GM12878 (cell line): ENCODE measurements at regions not wholly inside any gene's neighbourhood (a gene's known extent, or its start where the extent isn't known, plus 50 kb on each side); places are given as distances from the start of the nearest gene placed in this dataset.

Experiments used
- ATAC-seq: fragments of 200-7000 bp; cut with Tn5 transposase; 3 replicates; pipeline ENCODE4 v1.9.1; 2020; ENCODE audit warnings: mild to moderate bottlenecking, moderate library complexity
- BruUV-seq: library from RNA; stranded (reverse); fragments of 400-500 nt; replicated peaks from 2 replicates; lab custom pipeline; 2021; lab: Mats Ljungman, UMichigan
- CTCF ChIA-PET: fragments of 300-600 bp; sonication (Branson Sonifier 250); formaldehyde crosslinking; extraction: SDS; loops from one replicate; lab custom pipeline; 2021; ENCODE audit warnings: inconsistent platforms; lab: Yijun Ruan, JAX
- POLR2A ChIA-PET: fragments of 350-600 bp; formaldehyde crosslinking; extraction: SDS; loops from one replicate; lab custom pipeline; 2021; ENCODE audit warnings: inconsistent platforms; lab: Charles Lee
- RAD21 ChIA-PET: fragments of 300-600 bp; sonication (Branson Sonifier 250); formaldehyde crosslinking; loops from one replicate; lab custom pipeline; 2023; ENCODE audit warnings: antibody characterized with exemption; ENCODE audit not compliant: unreplicated experiment; lab: Charles Lee
- SMC1A ChIA-PET: fragments of 300-600 bp; sonication (Branson Sonifier 250); formaldehyde crosslinking; loops from one replicate; lab custom pipeline; 2023; ENCODE audit not compliant: unreplicated experiment, uncharacterized antibody; lab: Charles Lee
- DNase-seq: peaks from one replicate; pipeline ENCODE4 v3.0.0-alpha.2; 2011; ENCODE audit warnings: low read depth, low spot score
- FAIRE-seq: peaks from 3 replicates; lab custom pipeline; 2011; peaks lifted over from hg19 to GRCh38; lab: Jason Lieb, UNC
- H2AFZ ChIP-seq: 2 replicates; pipeline ENCODE4 v1.6.0; 2011; ENCODE audit warnings: low read depth, low read length, control low read depth; ENCODE audit not compliant: control insufficient read depth
- H3K27ac ChIP-seq: 2 replicates; pipeline ENCODE4 v1.5.1; 2011; ENCODE audit warnings: control low read depth; ENCODE audit not compliant: control insufficient read depth, insufficient read depth
- H3K27me3 ChIP-seq, 2 experiments: replicated peaks in 1 of 2; 2 replicates each; pipeline versions ENCODE4 v1.6.0 to v1.6.1; 2011; ENCODE audit warnings: low read length in 1 of 2; ENCODE audit not compliant: control insufficient read depth in 2 of 2, insufficient read depth in 2 of 2
- H3K36me3 ChIP-seq, 2 experiments: 2 replicates each; pipeline ENCODE4 v1.5.1; 2011; ENCODE audit warnings: low read length in 1 of 2; ENCODE audit not compliant: control insufficient read depth in 2 of 2, insufficient read depth in 2 of 2
- H3K4me1 ChIP-seq: 2 replicates; pipeline ENCODE4 v1.6.1; 2011; ENCODE audit warnings: mild to moderate bottlenecking, low read length, moderate library complexity, mixed read lengths; ENCODE audit not compliant: control insufficient read depth, insufficient read depth
- H3K4me2 ChIP-seq: 2 replicates; pipeline ENCODE4 v1.6.0; 2011; ENCODE audit warnings: control low read depth; ENCODE audit not compliant: control insufficient read depth, insufficient read depth
- H3K4me3 ChIP-seq: fragments of 200-600 bp; sonication (generic); 2 replicates; pipeline ENCODE4 v1.5.1; 2016
- H3K79me2 ChIP-seq: 2 replicates; pipeline ENCODE4 v1.6.0; 2011; ENCODE audit warnings: low read length; ENCODE audit not compliant: control insufficient read depth, insufficient read depth
- H3K9ac ChIP-seq: 2 replicates; pipeline ENCODE4 v1.8.0; 2011; ENCODE audit warnings: low read length, control low read depth, mixed read lengths; ENCODE audit not compliant: control insufficient read depth, insufficient read depth
- H3K9me3 ChIP-seq: replicated peaks from 3 replicates; pipeline ENCODE4 v1.5.1; 2011; ENCODE audit warnings: mild to moderate bottlenecking, low read length; ENCODE audit not compliant: control insufficient read depth, insufficient read depth
- H4K20me1 ChIP-seq: 2 replicates; pipeline ENCODE4 v1.6.0; 2011; ENCODE audit not compliant: control insufficient read depth, insufficient read depth
- BHLHE40 ChIP-seq, 2 experiments: fragments of 450-650 bp in 1 of 2; IDR thresholded peaks; 2 replicates each; pipeline ENCODE4 v1.6.1; 2011 to 2017; ENCODE audit warnings: low read depth in 2 of 2, borderline replicate concordance in 1 of 2, improper control_type of control experiment in 1 of 2, low read length in 1 of 2, mild to moderate bottlenecking in 1 of 2
- CHD4 ChIP-seq: fragments of 200-600 bp; sonication (generic); IDR thresholded peaks from 2 replicates; pipeline ENCODE4 v1.6.1; 2016; ENCODE audit warnings: mild to moderate bottlenecking
- CREM ChIP-seq: IDR thresholded peaks from 2 replicates; pipeline ENCODE4 v1.6.1; 2014; ENCODE audit warnings: antibody characterized with exemption, low read depth
- CTCF ChIP-seq, 3 experiments: IDR thresholded peaks in 2 of 3; conservative IDR thresholded peaks in 1 of 3; 2 replicates each; pipeline ENCODE4 v1.5.1; 2011; ENCODE audit warnings: low read depth in 3 of 3, low read length in 3 of 3, mild to moderate bottlenecking in 3 of 3, control low read depth in 2 of 3, moderate library complexity in 2 of 3, inconsistent platforms in 1 of 3, mixed read lengths in 1 of 3; ENCODE audit not compliant: control insufficient read depth in 2 of 3, insufficient read depth in 1 of 3; ENCODE audit errors: extremely low read depth in 1 of 3
- ELK1 ChIP-seq: IDR thresholded peaks from 2 replicates; pipeline ENCODE4 v1.6.1; 2012; ENCODE audit warnings: low read depth, low read length, improper control_type of control experiment
- HDAC2 ChIP-seq: fragments of 200-600 bp; sonication (generic); IDR thresholded peaks from 2 replicates; pipeline ENCODE4 v1.6.1; 2017
- IRF5 ChIP-seq: fragments of 450-650 bp; IDR thresholded peaks from 2 replicates; pipeline ENCODE4 v1.6.1; 2017; ENCODE audit warnings: borderline replicate concordance
- JUNB ChIP-seq: IDR thresholded peaks from 2 replicates; pipeline ENCODE4 v1.6.1; 2016; ENCODE audit warnings: antibody characterized with exemption, mild to moderate bottlenecking
- MYC ChIP-seq: IDR thresholded peaks from 2 replicates; pipeline ENCODE4 v1.6.1; 2011; ENCODE audit warnings: mild to moderate bottlenecking, low read length, moderate library complexity, inconsistent platforms; ENCODE audit not compliant: insufficient read depth, insufficient replicate concordance, insufficient read length, severe bottlenecking
- NBN ChIP-seq: fragments of 450-650 bp; IDR thresholded peaks from 2 replicates; pipeline ENCODE4 v1.6.1; 2016
- NKRF ChIP-seq: fragments of 450-650 bp; conservative IDR thresholded peaks from 2 replicates; pipeline ENCODE4 v1.6.1; 2017; ENCODE audit warnings: mild to moderate bottlenecking, moderate library complexity
- RELB ChIP-seq: fragments of 450-650 bp; IDR thresholded peaks from 2 replicates; pipeline ENCODE4 v1.6.1; 2017; ENCODE audit warnings: low read depth, mild to moderate bottlenecking, moderate library complexity
- SRF ChIP-seq, 2 experiments: IDR thresholded peaks; 2 replicates each; pipeline ENCODE4 v1.6.1; 2011; ENCODE audit warnings: low read depth in 2 of 2, low read length in 2 of 2, mild to moderate bottlenecking in 1 of 2, moderate library complexity in 1 of 2
- TAF1 ChIP-seq: IDR thresholded peaks from 2 replicates; pipeline ENCODE4 v1.6.1; 2011; ENCODE audit warnings: mild to moderate bottlenecking, low read depth, low read length, borderline replicate concordance
- WRNIP1 ChIP-seq: IDR thresholded peaks from 2 replicates; pipeline ENCODE4 v1.6.1; 2011; ENCODE audit warnings: low read depth, low read length, improper control_type of control experiment, borderline replicate concordance
- WGBS: methylation state at CpG from one replicate; pipeline ENCODE4 v1.1.6; 2016; ENCODE audit warnings: low lambda C conversion rate; ENCODE audit not compliant: insufficient replicate concordance, insufficient coverage; ENCODE audit errors: missing lambda C conversion rate; 5-methylcytosine and 5-hydroxymethylcytosine counted together
- in situ Hi-C: fragments of 300-500 bp; cut with MboI; formaldehyde crosslinking; loops from 9 replicates; pipeline ENCODE4 v1.14.3; 2018; ENCODE audit warnings: mixed read lengths
- intact Hi-C: fragments of 100-400 bp; cut with micrococcal nuclease; formaldehyde crosslinking; loops from one replicate; pipeline ENCODE4 v1.14.2; 2022; ENCODE audit not compliant: unreplicated experiment

GRCh38 chr17:55655777-55656176 is 66.9 kb downstream of the TMEM100 start (continued):
- TF ChIP-seq MYC (no peak), BHLHE40 (IDR thresholded peaks at IDR 0.05; ENCODE audit: borderline replicate concordance in 1 of 2, low read depth in 2 of 2, low read length in 1 of 2) (no peak)

- in situ Hi-C loops = no loop called here
- Histone ChIP-seq H3K9ac (no peak overlapping the region), H3K79me2 (no peaks in the 10 kb centered on the region), H4K20me1 (no peaks in the 10 kb centered on the region), H3K9me3 (no peaks in the 10 kb centered on the region), H3K4me3 (no peak overlapping the region), H3K4me2 (no peak overlapping the region), H3K27me3 (no peaks in the 10 kb centered on the region), H3K27ac (no peak overlapping the region), H3K4me1 (no peaks in the 10 kb centered on the region), H3K36me3 (no peaks in the 10 kb centered on the region), H2AFZ (no peak overlapping the region)
- no peak for FAIRE-seq
- ATAC-seq = no peak
- DNase-seq = no peak
- SMC1A ChIA-PET = interaction anchor here (1.3 kb wide), 1 partner anchor 17 kb away, joined by 3 read pairs; no protein-coding TSS in a partner anchor
- 19% methylated on average over 5 of the region's 5 CpGs for WGBS
- CTCF ChIA-PET = interaction anchor here (1.0 kb wide), 1 partner anchor 13 kb away, joined by 4 read pairs; no protein-coding TSS in a partner anchor
- RAD21 ChIA-PET = interaction anchor here (0.6 kb wide), 1 partner anchor 66 kb away, joined by 3 read pairs; no protein-coding TSS in a partner anchor
- POLR2A ChIA-PET = no interaction called here
- intact Hi-C loops = no loop called here
- BruUV-seq = no TSS peak
- no peak for TF ChIP-seq CREM
- TF ChIP-seq JUNB = no peak
- TF ChIP-seq HDAC2 = no peak
- no peak for TF ChIP-seq NKRF
- no peak for TF ChIP-seq NBN
- no peak for TF ChIP-seq CTCF (IDR thresholded peaks at IDR 0.05 in 2 of 3, conservative IDR thresholded peaks at IDR 0.05 in 1 of 3; ENCODE audit: control insufficient read depth in 2 of 3, extremely low read depth in 1 of 3, insufficient read depth in 1 of 3, low read depth in 3 of 3, low read length in 3 of 3)
- TF ChIP-seq ELK1 = no peak
- TF ChIP-seq RELB = no peak
- TF ChIP-seq IRF5 = no peak
- no peak for TF ChIP-seq TAF1
- no peak for TF ChIP-seq WRNIP1
- no peak for TF ChIP-seq CHD4
- TF ChIP-seq SRF (IDR thresholded peaks at IDR 0.05; ENCODE audit: low read depth in 2 of 2, low read length in 2 of 2) = no peak
Observed at GRCh38 chr17:55654821-55655220, 67.8 kb downstream of the TMEM100 start.
